ENCODE measurements at regions not wholly inside any gene's neighbourhood (a gene's known extent, or its start where the extent isn't known, plus 50 kb on each side); places are given as distances from the start of the nearest gene placed in this dataset.

GRCh38 chr1:175826705-175827104, 83.3 kb upstream of the TNR start:
- DNase-seq (ENCODE audit: low spot score) = no peak

- no peak for DNase-seq (ENCODE audit: low spot score)
Measured at GRCh38 chr1:175824079-175824478, 80.7 kb upstream of the TNR start.

- no peak for DNase-seq (ENCODE audit: low spot score)
Measured at GRCh38 chr1:175823406-175823805, 80.0 kb upstream of the TNR start.

GRCh38 chr1:175822580-175822979, 79.2 kb upstream of the TNR start:
- no peak for DNase-seq (ENCODE audit: low spot score)

GRCh38 chr1:175820456-175821025, 77.1 kb upstream of the TNR start:
- DNase-seq (ENCODE audit: low spot score) = no peak

GRCh38 chr1:175818929-175819328, 75.5 kb upstream of the TNR start:
- DNase-seq (ENCODE audit: low spot score) = no peak

GRCh38 chr1:175817445-175817844, 74.0 kb upstream of the TNR start:
- no peak for DNase-seq (ENCODE audit: low spot score)

GRCh38 chr1:175814885-175815284, 71.5 kb upstream of the TNR start:
- DNase-seq (ENCODE audit: low spot score) = no peak

GRCh38 chr1:175812936-175813335, 69.5 kb upstream of the TNR start:
- DNase-seq (ENCODE audit: low spot score) = no peak

- DNase-seq (ENCODE audit: low spot score) = no peak
Measured at GRCh38 chr1:175810305-175810704, 66.9 kb upstream of the TNR start.

GRCh38 chr1:175808999-175809398, 65.6 kb upstream of the TNR start:
- DNase-seq (ENCODE audit: low spot score) = no peak

- no peak for DNase-seq (ENCODE audit: low spot score)
Measured at GRCh38 chr1:175808573-175808972, 65.2 kb upstream of the TNR start.

- DNase-seq (ENCODE audit: low spot score) = no peak
Measured at GRCh38 chr1:175804561-175804960, 61.2 kb upstream of the TNR start.

GRCh38 chr1:175803413-175803812, 60.0 kb upstream of the TNR start:
- DNase-seq (ENCODE audit: low spot score) = no peak

GRCh38 chr1:175802407-175803123, 59.2 kb upstream of the TNR start:
- no peak for DNase-seq (ENCODE audit: low spot score)

- DNase-seq (ENCODE audit: low spot score) = no peak
Measured at GRCh38 chr1:175801979-175802378, 58.6 kb upstream of the TNR start.

GRCh38 chr1:175797576-175797975, 54.2 kb upstream of the TNR start:
- no peak for DNase-seq (ENCODE audit: low spot score)

GRCh38 chr1:175794586-175794985, 51.2 kb upstream of the TNR start:
- no peak for DNase-seq (ENCODE audit: low spot score)

- DNase-seq (ENCODE audit: low spot score) = no peak
Measured at GRCh38 chr1:175793617-175794016, 50.2 kb upstream of the TNR start.

Data from LoVo (cell line).